Activated naive CD4-positive, alpha-beta T cell treated with anti-CD3 and anti-CD28 coated beads, Interleukin-2, amount 10 ng/mL, durations not matched to agents 7 days and 5 days (primary cell): ENCODE measurements at regions not wholly inside any gene's neighbourhood (a gene's known extent, or its start where the extent isn't known, plus 50 kb on each side); places are given as distances from the start of the nearest gene placed in this dataset.
"Not testable (repeated sequence)": the region's sequence is repeated elsewhere in the genome, so short reads cannot be mapped to it uniquely, and the experiment has no call there.

ENCODE experiments used
- CTCF ChIA-PET: fragments of 350-600 bp; sonication (Branson Sonifier 250); formaldehyde crosslinking; loops from one replicate; lab custom pipeline; 2021; ENCODE audit warnings: antibody characterized with exemption; lab: Charles Lee
- DNase-seq: peaks from one replicate; pipeline ENCODE4 v3.0.0-alpha.2; 2020
- H3K27ac Mint-ChIP-seq: one replicate; pipeline ENCODE4 v1.8.0; 2021; ENCODE audit warnings: mild to moderate bottlenecking, moderate library complexity, mixed read lengths
- H3K27me3 Mint-ChIP-seq: one replicate; pipeline ENCODE4 v1.8.0; 2021; ENCODE audit warnings: mild to moderate bottlenecking, mixed read lengths
- H3K36me3 Mint-ChIP-seq: one replicate; pipeline ENCODE4 v1.8.0; 2021; ENCODE audit warnings: mixed read lengths
- H3K4me1 Mint-ChIP-seq: one replicate; pipeline ENCODE4 v1.8.0; 2021; ENCODE audit warnings: mixed read lengths
- H3K4me3 Mint-ChIP-seq: one replicate; pipeline ENCODE4 v1.8.0; 2021; ENCODE audit warnings: mild to moderate bottlenecking, moderate library complexity, mixed read lengths
- H3K9me3 Mint-ChIP-seq: one replicate; pipeline ENCODE4 v1.8.0; 2021; ENCODE audit warnings: mixed read lengths

- no peak for DNase-seq
- Mint-ChIP-seq H3K4me1 (no peaks in the 10 kb centered on the region), H3K36me3 (no peaks in the 10 kb centered on the region), H3K4me3 (no peak overlapping the region), H3K9me3 (peaks cover 15% of the 10 kb centered on the region), H3K27ac (no peak overlapping the region), H3K27me3 (no peaks in the 10 kb centered on the region)
- CTCF ChIA-PET: no interaction called here
Observed at GRCh38 chr20:30919514-30920188, 337.8 kb upstream of the DEFB115 start.

DNA sequence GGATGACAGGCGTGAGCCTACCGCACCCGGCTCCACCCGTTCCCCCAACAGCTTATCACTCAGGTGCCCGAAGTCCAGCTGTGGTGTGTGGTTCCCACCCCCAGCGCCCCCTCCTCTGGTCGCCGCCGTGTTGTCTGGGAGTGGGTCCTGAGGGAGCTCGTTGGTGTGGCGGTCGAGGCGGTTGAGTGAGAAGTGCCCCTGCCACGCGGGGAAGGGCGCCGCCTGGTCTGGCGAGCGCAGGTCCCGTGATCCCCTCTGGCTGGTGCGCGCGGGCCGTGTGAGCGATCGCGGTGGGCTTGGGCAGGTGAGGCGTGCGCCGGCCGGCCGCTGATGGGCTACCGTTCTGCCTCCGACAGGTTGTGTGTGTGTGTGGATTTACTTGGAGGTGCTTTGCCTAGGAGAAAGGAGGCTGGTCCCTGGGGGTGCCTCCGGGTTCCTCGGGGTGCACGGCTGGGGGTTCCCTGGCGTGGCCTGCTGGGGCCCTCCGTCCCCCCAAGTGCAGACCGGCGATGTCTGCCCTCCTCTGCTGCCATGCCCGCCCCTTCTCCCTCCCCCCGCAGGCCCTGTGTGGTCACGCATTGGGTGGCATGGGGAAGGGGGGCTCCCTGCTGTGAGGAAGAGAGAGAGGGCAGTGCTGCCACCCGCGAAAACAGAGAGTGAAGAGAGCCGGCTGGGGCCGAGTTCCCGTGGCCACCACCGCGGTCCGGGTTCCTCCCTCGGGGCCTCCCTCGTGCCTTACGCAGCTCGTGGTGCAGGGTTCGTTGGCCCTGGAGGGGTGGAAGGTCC is 336.0 kb upstream of the DEFB115 start:
- Mint-ChIP-seq H3K4me3 (no peak overlapping the region), H3K27me3 (no peaks in the 10 kb centered on the region), H3K4me1 (no peaks in the 10 kb centered on the region), H3K36me3 (no peaks in the 10 kb centered on the region), H3K9me3 (peaks cover 31% of the 10 kb centered on the region), H3K27ac (no peak overlapping the region)
- CTCF ChIA-PET: no interaction called here
- no peak for DNase-seq

DNA sequence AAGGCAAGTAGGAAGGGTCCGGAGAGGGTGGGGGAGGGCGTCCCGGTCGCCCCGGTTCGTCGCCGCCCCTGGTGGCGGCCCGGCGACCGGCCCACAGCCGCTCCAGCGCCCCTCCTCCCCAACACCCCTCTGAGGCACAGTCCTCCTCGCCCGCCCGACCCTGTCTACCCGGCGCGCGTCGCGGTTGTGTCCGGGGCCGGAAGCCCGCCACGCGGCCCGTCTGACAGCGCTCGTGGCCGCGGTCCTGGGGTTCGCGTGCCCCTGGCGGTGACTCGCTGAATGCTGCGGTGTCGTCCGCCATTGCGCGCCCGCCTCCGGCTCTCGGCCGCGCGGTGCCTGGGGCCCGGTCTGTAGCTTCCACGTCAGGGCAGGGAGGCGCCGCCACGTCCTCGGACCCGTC is 335.3 kb upstream of the DEFB115 start:
- peaks cover 35% of the 10 kb centered on the region for H3K9me3 Mint-ChIP-seq
- no peaks in the 10 kb centered on the region for H3K4me1 Mint-ChIP-seq
- no peaks in the 10 kb centered on the region for H3K27me3 Mint-ChIP-seq
- H3K36me3 Mint-ChIP-seq: no peaks in the 10 kb centered on the region
- H3K4me3 Mint-ChIP-seq: no peak overlapping the region
- DNase-seq: no peak
- H3K27ac Mint-ChIP-seq: no peak overlapping the region
- CTCF ChIA-PET: no interaction called here

DNA sequence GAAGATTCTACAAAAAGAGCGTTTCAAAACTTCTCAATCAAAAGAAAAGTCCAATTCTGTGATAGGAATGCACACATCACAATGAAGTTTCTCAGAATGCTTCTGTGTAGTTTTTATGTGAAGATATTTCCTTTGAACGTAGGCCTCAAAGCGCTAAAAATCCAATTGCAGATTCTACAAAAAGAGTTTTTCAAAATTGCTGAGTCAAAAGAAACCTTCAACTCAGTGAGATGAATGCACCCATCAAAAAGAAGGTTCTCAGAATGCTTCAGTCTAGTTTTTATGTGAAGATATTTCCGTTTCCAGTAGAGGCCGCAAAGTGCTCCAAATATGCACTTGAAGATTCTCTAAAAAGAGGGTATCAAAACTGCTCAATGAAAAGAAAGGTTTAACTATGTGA is 319.7 kb upstream of the DEFB115 start:
- H3K36me3 Mint-ChIP-seq: no peaks in the 10 kb centered on the region

GRCh38 chr20:30949761-30950160 is 307.7 kb upstream of the DEFB115 start:
- Mint-ChIP-seq H3K27me3 (no peaks in the 10 kb centered on the region), H3K4me1 (no peaks in the 10 kb centered on the region), H3K27ac (no peak overlapping the region), H3K36me3 (no peaks in the 10 kb centered on the region), H3K4me3 (no peak overlapping the region), H3K9me3 (peaks cover 19% of the 10 kb centered on the region)
- DNase-seq: no peak
- CTCF ChIA-PET: no interaction called here

More for the DNA sequence above, 319.7 kb upstream of the DEFB115 start:
- no peak overlapping the region for H3K27ac Mint-ChIP-seq
- H3K4me1 Mint-ChIP-seq: no peaks in the 10 kb centered on the region
- no peak overlapping the region for H3K4me3 Mint-ChIP-seq
- DNase-seq: no peak
- no peaks in the 10 kb centered on the region for H3K27me3 Mint-ChIP-seq
- CTCF ChIA-PET: no interaction called here
- H3K9me3 Mint-ChIP-seq: peaks cover 23% of the 10 kb centered on the region

DNA sequence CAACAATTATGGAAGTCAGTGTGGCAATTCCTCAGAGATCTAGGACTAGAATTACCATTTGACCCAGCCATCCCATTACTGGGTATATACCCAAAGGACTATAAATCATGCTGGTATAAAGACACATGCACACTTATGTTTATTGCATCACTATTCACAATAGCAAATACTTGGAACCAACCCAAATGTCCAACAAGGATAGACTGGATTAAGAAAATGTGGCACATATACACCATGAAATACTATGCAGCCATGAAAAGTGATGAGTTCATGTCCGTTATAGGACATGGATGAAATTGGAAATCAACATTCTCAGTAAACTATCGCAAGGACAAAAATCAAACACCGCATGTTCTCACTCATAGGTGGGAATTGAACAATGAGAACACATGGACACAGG is 306.4 kb upstream of the DEFB115 start:
- DNase-seq, H3K27me3 Mint-ChIP-seq, H3K4me3 Mint-ChIP-seq, H3K36me3 Mint-ChIP-seq, H3K27ac Mint-ChIP-seq, CTCF ChIA-PET, H3K4me1 Mint-ChIP-seq: not testable (repeated sequence)
- H3K9me3 Mint-ChIP-seq: peaks cover 20% of the 10 kb centered on the region

GRCh38 chr20:30956649-30957048 is 300.8 kb upstream of the DEFB115 start:
- H3K4me3 Mint-ChIP-seq, H3K27me3 Mint-ChIP-seq, H3K27ac Mint-ChIP-seq, H3K9me3 Mint-ChIP-seq, H3K36me3 Mint-ChIP-seq, CTCF ChIA-PET, DNase-seq, H3K4me1 Mint-ChIP-seq: not testable (repeated sequence)

DNA sequence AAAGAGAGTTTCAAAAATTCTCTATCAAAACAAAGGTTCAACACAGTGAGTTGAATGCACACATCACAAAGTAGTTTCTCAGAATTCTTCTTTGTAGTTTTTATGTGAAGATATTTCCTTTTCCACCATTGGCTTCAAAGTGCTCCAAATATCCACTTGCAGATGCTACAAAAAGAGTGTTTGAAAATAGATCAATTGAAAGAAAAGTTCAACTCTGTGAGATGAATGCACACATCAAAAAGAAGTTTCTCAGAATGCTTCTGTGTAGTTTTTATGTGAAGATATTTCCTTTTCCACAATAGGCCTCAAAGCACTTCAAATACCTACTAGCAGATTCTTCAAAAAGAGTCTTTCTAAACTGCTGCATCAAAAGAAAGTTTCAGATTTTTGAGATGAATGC is 298.3 kb upstream of the DEFB115 start:
- H3K27me3 Mint-ChIP-seq, H3K4me1 Mint-ChIP-seq, H3K27ac Mint-ChIP-seq, H3K4me3 Mint-ChIP-seq, CTCF ChIA-PET, DNase-seq, H3K36me3 Mint-ChIP-seq: not testable (repeated sequence)
- peaks cover 12% of the 10 kb centered on the region for H3K9me3 Mint-ChIP-seq

- DNase-seq: no peak
- Mint-ChIP-seq H3K4me3 (no peak overlapping the region), H3K27ac (no peak overlapping the region), H3K36me3 (peaks cover 2% of the 10 kb centered on the region), H3K4me1 (peaks cover 3% of the 10 kb centered on the region), H3K27me3 (no peaks in the 10 kb centered on the region), H3K9me3 (peaks cover 10% of the 10 kb centered on the region)
- CTCF ChIA-PET: no interaction called here
Observed at GRCh38 chr20:30963591-30963990, 293.9 kb upstream of the DEFB115 start.

DNA sequence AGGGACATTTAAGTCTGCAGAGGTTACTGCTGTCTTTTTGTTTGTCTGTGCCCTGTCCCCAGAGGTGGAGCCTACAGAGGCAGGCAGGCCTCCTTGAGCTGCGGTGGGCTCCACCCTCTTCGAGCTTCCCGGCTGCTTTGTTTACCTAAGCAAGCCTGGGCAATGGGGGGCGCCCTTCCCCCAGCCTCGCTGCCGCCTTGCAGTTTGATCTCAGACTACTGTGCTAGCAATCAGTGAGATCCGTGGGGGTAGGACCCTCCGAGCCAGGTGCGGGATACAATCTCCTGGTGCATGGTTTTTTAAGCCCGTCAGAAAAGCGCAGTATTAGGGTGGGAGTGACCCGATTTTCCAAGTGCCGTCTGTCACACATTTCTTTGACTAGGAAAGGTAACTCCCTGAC is 281.6 kb upstream of the DEFB115 start:
- DNase-seq, H3K36me3 Mint-ChIP-seq, H3K27ac Mint-ChIP-seq, H3K27me3 Mint-ChIP-seq, H3K4me3 Mint-ChIP-seq, H3K4me1 Mint-ChIP-seq, CTCF ChIA-PET: not testable (repeated sequence)
- H3K9me3 Mint-ChIP-seq: peaks cover 38% of the 10 kb centered on the region

- H3K4me1 Mint-ChIP-seq: no peaks in the 10 kb centered on the region
- H3K9me3 Mint-ChIP-seq: peaks cover 42% of the 10 kb centered on the region
- H3K27me3 Mint-ChIP-seq: no peaks in the 10 kb centered on the region
- CTCF ChIA-PET: no interaction called here
- H3K36me3 Mint-ChIP-seq: no peaks in the 10 kb centered on the region
- DNase-seq: no peak
- H3K27ac Mint-ChIP-seq: no peak overlapping the region
- H3K4me3 Mint-ChIP-seq: no peak overlapping the region
Observed at GRCh38 chr20:30985386-30985785, 272.1 kb upstream of the DEFB115 start.
